Epithelial cell of proximal tubule (primary cell): ENCODE measurements at regions not wholly inside any gene's neighbourhood (a gene's known extent, or its start where the extent isn't known, plus 50 kb on each side); places are given as distances from the start of the nearest gene placed in this dataset.

Source experiments
- DNase-seq: peaks from one replicate; pipeline ENCODE4 v3.0.0-alpha.2; 2011; ENCODE audit warnings: low read depth
- H3K4me3 ChIP-seq: 2 replicates; pipeline ENCODE4 v1.5.1; 2011; ENCODE audit warnings: low read depth, mild to moderate bottlenecking, low read length
- TF ChIP-seq, protein P1 (sequence below): conservative IDR thresholded peaks from 2 replicates; pipeline ENCODE4 v1.5.1; 2012; ENCODE audit warnings: low read depth, mild to moderate bottlenecking, low read length

GRCh38 chr9:106575823-106576222, 287.1 kb upstream of the ZNF462 start:
- no peak for DNase-seq
- no peak overlapping the region for H3K4me3 ChIP-seq
- TF ChIP-seq, protein P1, sequence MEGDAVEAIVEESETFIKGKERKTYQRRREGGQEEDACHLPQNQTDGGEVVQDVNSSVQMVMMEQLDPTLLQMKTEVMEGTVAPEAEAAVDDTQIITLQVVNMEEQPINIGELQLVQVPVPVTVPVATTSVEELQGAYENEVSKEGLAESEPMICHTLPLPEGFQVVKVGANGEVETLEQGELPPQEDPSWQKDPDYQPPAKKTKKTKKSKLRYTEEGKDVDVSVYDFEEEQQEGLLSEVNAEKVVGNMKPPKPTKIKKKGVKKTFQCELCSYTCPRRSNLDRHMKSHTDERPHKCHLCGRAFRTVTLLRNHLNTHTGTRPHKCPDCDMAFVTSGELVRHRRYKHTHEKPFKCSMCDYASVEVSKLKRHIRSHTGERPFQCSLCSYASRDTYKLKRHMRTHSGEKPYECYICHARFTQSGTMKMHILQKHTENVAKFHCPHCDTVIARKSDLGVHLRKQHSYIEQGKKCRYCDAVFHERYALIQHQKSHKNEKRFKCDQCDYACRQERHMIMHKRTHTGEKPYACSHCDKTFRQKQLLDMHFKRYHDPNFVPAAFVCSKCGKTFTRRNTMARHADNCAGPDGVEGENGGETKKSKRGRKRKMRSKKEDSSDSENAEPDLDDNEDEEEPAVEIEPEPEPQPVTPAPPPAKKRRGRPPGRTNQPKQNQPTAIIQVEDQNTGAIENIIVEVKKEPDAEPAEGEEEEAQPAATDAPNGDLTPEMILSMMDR = no peak

GRCh38 chr9:106576232-106576760, 286.7 kb upstream of the ZNF462 start:
- DNase-seq = no peak
- H3K4me3 ChIP-seq = no peak overlapping the region
- TF ChIP-seq, protein P1 = no peak

DNA sequence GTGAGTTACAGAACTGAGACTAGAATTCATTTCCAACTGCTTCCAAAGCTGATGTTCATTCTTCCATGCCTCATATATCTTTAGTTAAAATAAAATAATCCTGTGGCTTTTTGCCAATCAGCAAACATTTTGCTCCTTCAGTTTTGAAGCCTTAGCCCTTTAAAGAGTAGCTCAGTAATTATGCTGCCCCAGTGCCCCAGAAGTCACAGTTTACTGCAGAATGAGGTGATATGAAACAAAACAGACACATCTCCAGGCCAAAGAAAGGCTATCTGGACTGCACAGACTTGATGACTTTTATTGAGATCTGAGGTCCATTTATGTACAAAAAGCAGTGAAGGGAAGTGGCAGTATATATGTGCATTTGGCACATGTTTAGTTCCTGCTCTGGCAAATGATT, 285.8 kb upstream of the ZNF462 start:
- no peak overlapping the region for H3K4me3 ChIP-seq
- TF ChIP-seq, protein P1 = no peak
- no peak for DNase-seq

DNA sequence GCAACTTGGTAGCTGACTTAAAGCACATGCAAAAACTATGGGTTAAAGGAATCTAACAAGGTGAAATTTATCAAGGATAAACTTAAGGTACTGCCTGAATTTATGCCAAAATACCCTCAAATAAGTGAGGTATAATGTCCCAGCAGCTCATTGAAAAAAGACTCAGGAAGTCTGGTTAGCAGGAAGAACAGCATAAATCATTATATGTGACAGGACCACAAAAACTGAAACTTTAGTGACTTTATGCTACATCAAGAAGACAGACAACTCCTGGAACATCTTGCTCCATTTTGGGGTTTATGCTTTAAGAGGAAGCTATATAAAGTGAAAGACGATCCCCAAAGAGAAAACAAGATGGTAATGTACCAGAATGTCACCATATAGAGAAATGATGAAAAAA, 282.4 kb upstream of the ZNF462 start:
- H3K4me3 ChIP-seq = no peak overlapping the region
- DNase-seq = no peak
- TF ChIP-seq, protein P1 = no peak

- TF ChIP-seq, protein P1 = no peak
- no peak for DNase-seq
- H3K4me3 ChIP-seq = no peak overlapping the region
Observed at GRCh38 chr9:106581973-106582372, 281.0 kb upstream of the ZNF462 start.

DNA sequence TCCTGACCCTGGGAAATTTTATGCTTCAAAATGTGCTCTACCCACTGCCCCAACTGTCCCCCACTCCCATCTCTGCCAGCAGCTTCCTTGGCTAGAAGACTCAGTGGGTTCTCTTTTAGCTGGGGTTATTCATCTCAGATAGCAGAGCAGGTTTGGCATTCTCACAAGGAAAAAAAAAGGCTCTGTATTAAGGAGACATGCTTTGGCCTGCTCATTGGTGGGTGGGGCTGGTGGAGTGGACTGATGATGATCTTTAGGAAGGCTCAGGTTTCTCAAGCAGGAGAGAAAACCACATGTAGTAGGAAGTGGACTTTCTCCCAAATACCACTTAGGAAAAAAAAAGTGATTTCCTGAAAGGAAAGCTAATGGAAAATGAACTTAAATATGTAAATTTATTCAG, 279.2 kb upstream of the ZNF462 start:
- no peak overlapping the region for H3K4me3 ChIP-seq
- no peak for DNase-seq
- TF ChIP-seq, protein P1 = no peak

DNA sequence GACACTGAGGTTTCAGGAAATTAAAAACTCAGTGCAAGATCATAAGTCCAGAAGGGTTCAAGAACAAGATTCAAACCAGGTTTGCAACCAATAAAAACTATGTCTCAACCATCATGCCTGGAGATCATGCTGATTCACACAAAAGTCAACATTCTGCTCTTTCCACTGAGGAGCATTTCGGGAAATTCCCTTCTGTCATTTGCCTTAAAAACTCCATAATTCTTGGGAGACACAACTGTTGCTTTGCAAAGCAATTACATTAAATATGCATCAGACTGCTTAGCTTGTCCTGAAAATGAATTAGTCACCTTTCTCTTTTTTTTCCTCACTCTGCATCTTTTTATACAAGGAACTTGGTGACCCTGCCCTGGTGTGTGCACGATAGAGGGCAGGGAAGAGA, 275.9 kb upstream of the ZNF462 start:
- TF ChIP-seq, protein P1 = no peak
- no peak overlapping the region for H3K4me3 ChIP-seq
- peak; percentile 29 for DNase-seq
